NCI-H187 treated with DMSO at 0.1 percent for 48 hours (cell line): ENCODE measurements at regions not wholly inside any gene's neighbourhood (a gene's known extent, or its start where the extent isn't known, plus 50 kb on each side); places are given as distances from the start of the nearest gene placed in this dataset.
"Not testable (repeated sequence)": the region's sequence is repeated elsewhere in the genome, so short reads cannot be mapped to it uniquely, and the experiment has no call there.

Experiments
- DNase-seq: peaks from one replicate; lab custom pipeline; 2025; lab: John Stamatoyannopoulos, UW

DNA sequence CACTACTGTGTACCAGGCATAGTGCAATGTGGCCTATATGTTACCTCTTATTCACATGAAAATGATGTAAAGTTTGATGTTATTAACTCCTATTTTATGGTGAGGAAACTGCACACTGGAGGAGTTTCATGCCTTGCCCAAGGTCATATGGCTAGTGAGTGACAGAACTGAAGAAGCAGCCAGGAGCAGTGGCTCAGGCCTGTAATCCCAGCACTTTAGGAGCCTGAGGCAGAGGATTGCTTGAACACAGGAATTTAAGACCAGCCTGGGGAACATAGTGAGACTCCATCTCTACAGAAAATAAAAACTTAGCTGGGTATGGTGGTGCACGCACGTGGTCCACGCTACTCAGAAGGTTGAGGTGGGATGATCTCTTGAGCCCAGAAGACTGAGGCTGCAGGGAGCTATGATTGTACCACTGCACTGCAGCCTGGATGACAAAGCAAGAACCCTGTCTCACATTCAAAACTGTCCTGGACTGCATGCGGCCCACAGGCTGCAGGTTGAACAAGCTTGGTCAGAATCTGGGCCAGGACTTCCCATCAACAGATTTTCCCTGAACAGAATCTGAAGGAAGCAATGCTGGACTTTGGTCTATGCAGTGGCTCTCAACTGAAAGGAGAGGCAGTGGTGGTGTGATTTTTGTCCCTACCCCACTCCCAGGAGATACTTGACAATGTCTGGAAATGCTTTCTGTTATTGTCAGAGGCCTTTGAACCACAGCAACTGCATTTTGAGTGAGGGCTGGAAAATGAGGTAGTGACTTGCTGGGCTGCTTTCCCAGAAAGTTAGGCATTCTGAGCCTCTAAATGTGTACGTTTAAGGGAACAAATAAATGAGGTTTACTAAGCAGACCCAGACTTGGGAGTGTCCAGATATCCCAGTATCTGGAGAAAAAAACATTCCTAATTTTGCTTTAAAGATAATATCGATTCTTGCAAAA lies 479.5 kb downstream of the TMEM114 start:
- DNase-seq, result no peak

- DNase-seq, result no peak
Measured at GRCh38 chr16:8109510-8110369, 480.6 kb downstream of the TMEM114 start.

DNA sequence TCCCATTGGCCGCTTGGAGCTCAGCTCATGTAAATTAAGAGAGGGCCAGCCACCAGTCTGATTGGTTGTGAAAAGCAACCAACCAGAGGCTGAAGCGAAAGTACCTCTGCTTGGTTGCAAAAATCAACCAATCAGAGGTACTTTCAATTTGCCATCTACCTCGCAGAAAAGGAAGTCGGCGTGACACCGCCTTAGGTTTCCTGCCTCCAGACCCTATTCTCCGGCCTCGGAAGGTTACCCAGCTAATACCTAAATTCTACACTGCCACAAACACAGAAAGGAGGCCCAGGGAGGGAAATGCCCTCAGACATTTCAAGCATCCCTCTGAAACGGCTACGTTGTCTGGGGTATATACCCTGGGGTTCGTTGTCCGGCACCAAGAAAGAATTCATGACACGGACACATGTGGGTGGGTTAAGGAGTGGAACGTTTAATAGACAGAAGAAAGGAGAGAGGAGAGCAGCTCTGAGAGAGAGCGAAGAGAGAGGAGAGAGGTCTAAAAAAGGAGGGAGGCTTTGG lies 481.3 kb downstream of the TMEM114 start:
- no peak for DNase-seq

- DNase-seq, result no peak
Measured at GRCh38 chr16:8107296-8107695, 483.0 kb downstream of the TMEM114 start.

DNA sequence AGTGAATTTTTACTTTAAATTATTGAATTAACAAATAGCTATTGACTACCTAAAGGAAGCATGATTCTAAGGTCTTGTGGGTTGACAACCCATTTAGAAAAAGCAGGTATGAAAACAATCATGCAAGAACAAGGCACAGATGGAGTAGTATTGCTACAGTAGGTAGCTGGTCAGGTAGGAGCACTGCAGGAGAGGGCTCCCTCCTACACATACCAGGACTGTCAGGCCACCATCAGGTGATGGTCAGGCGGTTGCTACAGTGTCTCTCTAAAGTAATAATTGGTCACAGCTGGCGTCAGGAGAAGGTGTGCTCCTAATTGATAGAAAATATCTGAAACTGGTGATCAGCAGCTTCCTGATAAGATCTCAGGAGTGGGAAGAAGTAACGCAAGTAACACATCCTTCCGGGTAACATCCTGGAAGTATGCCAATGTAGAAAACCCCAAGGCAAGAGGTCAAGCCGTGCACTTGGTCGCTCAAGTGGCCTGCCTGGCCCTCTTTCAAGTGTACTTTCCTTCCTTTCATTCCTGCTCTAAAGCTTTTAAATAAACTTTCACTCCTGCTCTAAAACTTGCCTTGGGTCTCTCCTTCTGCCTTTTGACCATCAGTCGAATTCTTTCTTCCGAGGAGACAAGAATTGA lies 486.5 kb downstream of the TMEM114 start:
- no peak for DNase-seq

- DNase-seq, result no peak
Measured at GRCh38 chr16:8099586-8099985, 490.7 kb downstream of the TMEM114 start.

DNA sequence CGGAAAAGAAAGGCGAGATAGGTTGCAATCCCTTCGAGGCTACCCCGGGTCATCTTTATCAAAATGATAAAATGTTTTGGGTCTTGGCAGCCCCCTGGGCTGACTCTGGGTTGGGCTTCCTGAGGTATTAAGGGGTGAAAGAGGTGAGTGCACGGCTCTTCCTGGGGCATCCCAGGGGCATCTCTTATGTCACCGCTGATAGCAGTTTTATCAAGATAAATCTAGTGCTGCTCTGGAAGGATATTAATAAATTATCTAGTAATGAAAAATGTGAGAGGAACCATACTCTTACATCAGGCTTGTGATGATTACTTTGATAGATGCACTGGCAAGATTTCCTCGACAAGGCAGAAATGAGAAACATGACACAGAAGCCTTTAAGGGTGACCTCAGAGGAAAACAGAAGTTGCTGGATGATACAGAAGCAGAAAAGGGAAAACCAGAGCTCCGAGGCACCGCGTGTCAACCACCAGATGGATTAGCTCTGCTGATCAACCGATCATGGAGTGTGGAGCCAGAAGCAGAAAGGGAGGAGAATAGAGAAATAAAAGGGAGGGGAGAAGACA lies 491.3 kb downstream of the TMEM114 start:
- DNase-seq, result no peak

DNA sequence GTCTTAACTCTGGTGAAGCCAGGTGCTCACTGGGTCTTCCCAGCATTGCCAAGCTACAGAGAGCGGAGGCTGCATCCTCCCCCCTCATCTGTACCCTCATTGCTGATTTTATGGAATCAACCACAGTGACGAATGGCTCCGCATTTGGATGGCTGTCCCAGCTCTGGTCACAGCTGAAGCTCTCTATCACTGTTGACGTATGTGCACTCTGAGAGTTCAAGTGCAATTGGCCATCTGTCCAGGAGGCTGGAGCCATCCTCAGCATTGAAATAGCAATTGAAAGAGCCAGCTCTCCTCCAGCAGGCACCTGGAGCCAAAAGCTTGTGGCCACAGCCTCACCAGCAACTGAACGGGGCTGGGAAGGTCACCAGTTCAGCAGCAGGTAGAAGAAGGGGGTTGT lies 494.1 kb downstream of the TMEM114 start:
- no peak for DNase-seq

DNA sequence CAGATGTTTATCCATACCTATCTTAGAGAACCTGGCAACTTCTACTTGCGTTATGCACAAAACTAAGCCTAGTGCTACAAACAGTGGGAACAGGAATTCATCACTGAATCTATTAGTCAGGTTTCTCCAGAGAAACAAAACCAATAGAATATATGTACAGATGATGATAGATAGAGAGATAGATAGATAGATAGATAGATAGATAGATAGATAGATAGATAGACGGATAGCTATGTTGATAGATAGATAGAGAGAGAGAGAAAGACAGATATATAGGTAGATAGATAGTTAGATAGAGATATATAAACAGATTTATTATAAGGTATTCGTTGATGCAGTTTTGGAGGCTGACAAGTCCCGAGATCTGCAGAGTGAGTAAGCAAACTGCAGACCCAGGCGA lies 495.6 kb downstream of the TMEM114 start:
- no peak for DNase-seq

DNA sequence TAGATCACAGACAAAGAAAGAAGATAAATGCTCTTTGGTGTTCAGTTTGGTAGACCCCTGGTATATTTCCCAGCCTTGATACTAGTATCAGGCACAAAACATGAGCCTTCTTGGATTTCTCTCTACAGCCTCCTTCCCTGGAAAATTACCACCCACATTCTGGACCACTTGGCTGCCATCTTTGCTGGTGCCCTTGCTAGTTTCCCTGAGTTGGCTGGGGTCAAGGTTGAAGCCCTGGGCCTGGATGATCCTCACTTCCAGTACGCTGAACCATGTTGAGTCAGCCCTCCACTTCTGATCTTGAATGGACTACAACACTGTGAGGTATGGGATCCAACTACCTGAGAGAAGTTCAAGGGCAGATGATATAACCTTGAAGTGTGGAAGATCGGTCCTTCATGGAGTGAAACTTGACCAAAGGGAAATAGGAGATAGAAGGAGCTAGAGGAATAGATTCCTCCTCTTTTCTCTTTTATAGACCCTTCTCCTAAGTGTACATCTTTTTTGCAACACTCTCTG lies 501.4 kb downstream of the TMEM114 start:
- DNase-seq, result no peak

DNA sequence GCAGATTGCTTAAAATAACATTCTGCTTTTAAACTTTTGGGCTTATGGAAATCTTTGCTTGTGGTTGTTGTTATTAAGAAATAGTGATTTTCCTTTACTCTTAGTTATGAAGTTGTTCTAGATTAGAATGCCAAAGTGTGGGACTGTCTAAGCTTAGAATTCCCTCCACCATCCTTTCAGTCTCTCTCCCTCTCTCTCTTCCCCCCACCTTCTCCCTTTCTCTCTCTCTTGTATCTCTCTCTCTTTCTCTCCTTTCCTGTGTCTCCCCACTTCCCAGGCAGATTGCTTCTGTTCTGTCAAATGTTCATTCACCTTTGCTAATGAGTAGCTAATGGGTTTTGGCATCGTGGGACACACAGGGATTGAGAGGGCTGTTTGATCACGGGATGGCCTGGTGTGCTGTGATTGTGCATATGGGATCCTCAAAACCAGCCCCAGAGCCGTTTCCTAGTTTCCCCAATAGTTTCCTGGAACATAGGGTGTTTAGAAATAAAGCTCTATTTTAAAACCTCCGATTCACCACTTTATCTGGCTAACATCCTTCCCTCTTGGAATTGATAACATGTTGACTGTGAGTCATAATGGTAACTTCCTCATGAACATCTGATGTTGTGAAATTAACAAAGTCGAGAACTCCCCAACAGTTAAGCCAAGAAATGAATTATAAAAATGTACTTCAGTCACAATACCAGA lies 502.6 kb downstream of the TMEM114 start:
- DNase-seq, result no peak

- DNase-seq, result no peak
Measured at GRCh38 chr16:8087146-8087545, 503.2 kb downstream of the TMEM114 start.

DNA sequence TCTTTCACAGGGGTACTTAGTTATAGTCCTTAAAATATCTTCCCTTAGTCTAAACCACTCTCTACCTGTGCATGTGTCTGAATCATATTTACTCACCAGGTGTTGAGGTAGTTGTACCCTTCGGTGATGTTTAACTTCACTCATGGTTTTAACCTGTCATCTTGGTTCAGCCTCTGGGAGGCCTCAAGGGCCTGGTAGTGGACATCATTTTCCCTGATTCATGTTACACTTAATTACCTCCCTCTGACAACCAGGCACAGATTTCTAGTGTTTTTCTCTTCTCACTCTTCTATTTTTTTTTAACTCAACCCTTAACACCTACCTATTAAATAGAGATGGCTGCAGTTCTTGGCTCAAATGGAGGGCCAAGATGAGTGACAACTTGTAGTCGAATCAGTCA lies 505.4 kb downstream of the TMEM114 start:
- DNase-seq, result no peak

- no peak for DNase-seq
Measured at GRCh38 chr16:8084302-8084701, 506.0 kb downstream of the TMEM114 start.

DNA sequence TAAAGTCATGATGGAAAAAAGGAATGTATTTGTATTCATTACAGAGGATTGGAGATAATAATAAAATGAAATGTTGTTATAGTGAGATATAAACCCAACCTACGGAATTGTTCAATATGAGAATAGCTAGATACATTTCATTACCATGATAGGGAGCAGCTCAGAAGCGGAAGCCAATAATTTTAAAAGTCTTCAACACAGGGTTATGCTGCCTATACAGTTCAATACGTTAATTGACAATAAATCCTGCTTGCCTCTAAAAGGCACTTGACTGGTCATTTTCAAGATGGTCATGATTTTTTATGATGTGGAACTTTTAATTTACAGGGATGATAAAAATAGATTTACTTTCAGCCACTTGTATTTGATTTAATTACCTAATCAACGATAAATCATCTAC lies 506.8 kb downstream of the TMEM114 start:
- DNase-seq, result no peak

GRCh38 chr16:8080817-8081216 lies 509.5 kb downstream of the TMEM114 start:
- no peak for DNase-seq

- no peak for DNase-seq
Measured at GRCh38 chr16:8075271-8075670, 515.0 kb downstream of the TMEM114 start.

GRCh38 chr16:8070506-8070905 lies 519.8 kb downstream of the TMEM114 start:
- no peak for DNase-seq

- DNase-seq, result not testable (repeated sequence)
Measured at GRCh38 chr16:8068225-8068624, 522.1 kb downstream of the TMEM114 start.

GRCh38 chr16:8063159-8063558 lies 527.2 kb downstream of the TMEM114 start:
- no peak for DNase-seq

- no peak for DNase-seq
Measured at GRCh38 chr16:8062677-8063076, 527.6 kb downstream of the TMEM114 start.
